GM18507 (cell line): ENCODE measurements at regions not wholly inside any gene's neighbourhood (a gene's known extent, or its start where the extent isn't known, plus 50 kb on each side); places are given as distances from the start of the nearest gene placed in this dataset.
"Not testable (repeated sequence)": the region's sequence is repeated elsewhere in the genome, so short reads cannot be mapped to it uniquely, and the experiment has no call there.

ENCODE experiments used
- DNase-seq: peaks from one replicate; pipeline ENCODE4 v3.0.0; 2011; ENCODE audit warnings: low read depth; ENCODE audit not compliant: insufficient read length; ENCODE audit errors: extremely low spot score
- FAIRE-seq: peaks from 2 replicates; lab custom pipeline; 2011; peaks lifted over from hg19 to GRCh38; lab: Jason Lieb, UNC

DNA sequence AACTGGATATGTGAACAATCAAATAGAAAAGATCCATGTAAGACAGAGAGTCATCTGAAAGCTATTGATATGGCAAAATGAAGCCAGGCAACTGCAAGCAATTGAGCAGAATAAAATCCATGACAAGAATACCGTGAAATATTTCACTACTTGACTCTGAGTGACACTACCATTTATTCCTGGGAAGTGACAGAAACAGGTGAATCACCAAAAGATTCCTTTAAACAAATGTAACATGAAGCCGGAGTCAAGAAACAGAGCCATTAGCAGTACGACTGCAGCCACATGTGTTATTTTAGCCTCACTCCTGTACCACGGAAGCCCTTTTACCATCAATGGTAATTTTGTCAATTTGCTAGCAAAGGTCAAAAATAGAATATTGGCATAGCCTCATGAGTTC lies 197.7 kb upstream of the POT1 start:
- DNase-seq (no peak), FAIRE-seq (no peak)

DNA sequence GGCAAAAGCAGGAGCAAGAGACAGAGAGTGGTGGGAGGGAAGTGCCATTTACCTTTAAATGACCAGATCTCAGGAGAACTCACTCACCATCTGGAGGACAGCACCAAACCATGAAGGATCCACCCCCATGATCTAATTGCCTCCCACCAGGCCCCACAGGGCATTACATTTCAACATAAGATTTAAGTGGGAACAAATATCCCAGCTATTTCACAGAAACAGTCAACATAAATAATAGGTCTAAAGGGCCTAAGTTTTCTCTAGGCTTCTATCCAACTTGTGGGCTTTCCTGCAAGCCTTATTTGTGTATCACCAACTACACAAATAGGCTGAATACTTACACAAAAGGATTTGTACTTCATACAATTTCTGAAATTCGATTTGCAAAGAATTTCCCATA lies 196.8 kb upstream of the POT1 start:
- no peak for FAIRE-seq
- no peak for DNase-seq

GRCh38 chr7:125125315-125125714 lies 195.7 kb upstream of the POT1 start:
- FAIRE-seq (no peak), DNase-seq (no peak)

- DNase-seq (no peak), FAIRE-seq (no peak)
Measured at GRCh38 chr7:125122173-125122572, 192.5 kb upstream of the POT1 start.

DNA sequence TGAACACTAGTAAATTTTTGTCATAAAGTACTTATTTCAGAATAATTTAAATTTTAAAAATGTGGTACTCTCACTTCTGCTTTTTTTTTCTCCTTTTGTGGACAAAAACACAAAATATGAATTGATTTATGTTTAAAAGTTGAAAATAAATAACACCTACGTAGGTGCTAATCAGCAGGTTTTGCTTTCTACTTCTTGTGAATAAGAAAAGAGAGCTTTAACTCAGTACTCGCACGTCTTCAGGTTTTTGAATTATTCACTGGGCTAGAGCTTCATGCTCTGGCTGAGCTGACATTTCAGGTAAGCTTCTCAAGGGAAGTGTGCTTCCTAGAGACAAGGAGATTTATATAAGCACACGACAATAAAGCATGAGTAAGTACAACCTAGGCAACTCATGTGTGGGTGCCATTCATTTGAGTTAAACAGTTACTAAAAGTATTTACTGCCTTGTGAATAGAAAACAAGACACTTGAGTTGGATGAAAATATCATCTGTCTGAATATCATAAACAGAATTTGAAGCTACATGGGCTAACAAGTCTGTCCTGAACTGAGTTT lies 190.0 kb upstream of the POT1 start:
- FAIRE-seq = no peak
- DNase-seq = no peak

DNA sequence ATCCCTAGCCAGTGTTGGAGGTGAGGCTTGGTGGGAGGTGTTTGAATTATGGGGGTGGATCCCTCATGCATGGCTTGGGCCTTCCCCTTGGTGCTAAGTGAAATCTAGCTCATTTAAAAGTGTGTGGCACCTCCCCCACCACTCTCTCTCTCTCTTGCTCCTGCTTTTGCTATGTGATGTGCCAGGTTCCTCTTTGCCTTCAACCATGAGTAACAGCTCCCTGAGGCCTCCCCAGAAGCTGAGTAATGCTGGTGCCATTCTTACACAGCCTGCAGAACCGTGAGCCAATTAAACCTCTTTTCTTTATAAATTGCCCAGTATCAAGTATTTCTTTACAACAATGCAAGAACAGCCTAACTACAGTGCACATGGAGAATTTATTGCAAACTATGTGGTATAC lies 188.8 kb upstream of the POT1 start:
- DNase-seq (no peak), FAIRE-seq (no peak)

GRCh38 chr7:125112850-125113249 lies 183.2 kb upstream of the POT1 start:
- FAIRE-seq (no peak), DNase-seq (no peak)

DNA sequence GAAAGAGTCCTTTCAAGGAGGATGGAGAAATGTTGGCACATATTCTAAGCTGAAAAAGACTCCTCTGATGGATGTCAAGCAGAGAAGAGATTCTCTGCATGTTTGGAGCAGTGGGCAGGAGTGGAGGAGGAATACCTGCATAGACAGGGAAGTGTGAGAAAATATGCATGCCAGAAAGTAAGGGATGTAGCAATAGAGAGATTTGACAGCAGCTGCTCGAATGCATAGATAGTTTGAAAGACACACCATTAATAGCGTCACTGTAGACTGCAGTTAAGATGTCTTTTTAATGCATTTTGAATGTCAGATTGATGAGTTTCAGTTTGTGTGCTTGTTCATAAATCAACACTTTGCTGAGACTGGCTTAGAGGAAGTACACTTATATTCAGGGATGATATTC lies 169.9 kb upstream of the POT1 start:
- DNase-seq (no peak), FAIRE-seq (no peak)

GRCh38 chr7:125098377-125098970 lies 168.8 kb upstream of the POT1 start:
- FAIRE-seq (peak; percentile 24), DNase-seq (no peak)

- no peak for DNase-seq
- no peak for FAIRE-seq
Measured at GRCh38 chr7:125090596-125090995, 161.0 kb upstream of the POT1 start.

GRCh38 chr7:125089171-125089570 lies 159.5 kb upstream of the POT1 start:
- DNase-seq (no peak), FAIRE-seq (no peak)

GRCh38 chr7:125088555-125088954 lies 158.9 kb upstream of the POT1 start:
- DNase-seq (no peak), FAIRE-seq (no peak)

DNA sequence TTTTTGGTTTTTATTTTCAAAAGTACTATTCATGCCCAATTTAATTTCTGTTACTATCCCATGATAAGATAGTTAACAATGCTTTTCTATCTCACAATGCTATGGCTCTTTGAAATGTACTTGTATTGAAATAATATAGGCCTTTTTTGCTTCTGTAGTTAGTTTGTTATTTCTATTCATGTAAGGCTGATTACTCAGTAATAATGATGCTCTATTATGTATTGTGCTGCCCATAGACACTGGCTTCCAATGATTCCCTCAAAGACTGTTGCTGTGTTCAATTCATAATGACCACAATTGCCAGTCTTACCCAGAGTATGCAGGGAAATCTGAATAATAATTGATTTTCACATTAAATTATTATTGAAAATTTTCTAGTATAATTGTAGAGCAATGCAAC lies 155.5 kb upstream of the POT1 start:
- DNase-seq (no peak), FAIRE-seq (no peak)

- no peak for DNase-seq
- FAIRE-seq = no peak
Measured at GRCh38 chr7:125084196-125084595, 154.6 kb upstream of the POT1 start.

- no peak for DNase-seq
- no peak for FAIRE-seq
Measured at GRCh38 chr7:125074141-125074540, 144.5 kb upstream of the POT1 start.

GRCh38 chr7:125065546-125065945 lies 135.9 kb upstream of the POT1 start:
- DNase-seq (no peak), FAIRE-seq (no peak)

- DNase-seq (no peak), FAIRE-seq (no peak)
Measured at GRCh38 chr7:125065001-125065400, 135.4 kb upstream of the POT1 start.

DNA sequence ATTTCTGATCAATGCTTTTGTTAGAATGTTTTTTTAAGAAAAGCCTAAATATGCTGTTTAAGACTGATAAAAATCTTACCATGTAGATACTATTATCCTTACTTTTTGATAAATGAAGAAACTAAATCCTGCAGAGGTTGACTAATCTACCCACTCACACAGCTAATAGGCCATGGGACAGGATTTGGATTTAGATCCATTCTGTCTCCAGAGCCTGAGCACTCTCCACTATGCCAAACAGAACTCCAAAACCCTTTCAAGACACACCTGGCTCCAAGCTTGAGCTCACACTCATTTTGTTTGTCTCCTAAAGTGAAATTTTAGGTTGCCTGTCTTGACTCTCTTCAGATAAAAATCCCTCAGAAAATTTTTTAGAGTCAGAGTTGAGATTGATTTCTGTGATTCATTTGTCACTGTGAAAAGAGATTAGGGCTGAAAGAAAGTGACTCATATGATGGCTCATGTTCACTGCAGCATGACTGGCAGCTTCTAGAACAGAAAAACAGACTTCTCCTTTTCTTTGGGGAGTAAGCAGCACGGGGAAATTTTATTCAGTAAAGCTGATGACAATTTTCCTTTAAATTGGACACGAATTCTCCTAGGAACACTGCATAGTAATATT lies 132.3 kb upstream of the POT1 start:
- FAIRE-seq (no peak), DNase-seq (no peak)

- not testable (repeated sequence) for FAIRE-seq, DNase-seq
Measured at GRCh38 chr7:125061083-125061745, 131.6 kb upstream of the POT1 start.

GRCh38 chr7:125059861-125060456 lies 130.3 kb upstream of the POT1 start:
- DNase-seq (no peak), FAIRE-seq (no peak)

DNA sequence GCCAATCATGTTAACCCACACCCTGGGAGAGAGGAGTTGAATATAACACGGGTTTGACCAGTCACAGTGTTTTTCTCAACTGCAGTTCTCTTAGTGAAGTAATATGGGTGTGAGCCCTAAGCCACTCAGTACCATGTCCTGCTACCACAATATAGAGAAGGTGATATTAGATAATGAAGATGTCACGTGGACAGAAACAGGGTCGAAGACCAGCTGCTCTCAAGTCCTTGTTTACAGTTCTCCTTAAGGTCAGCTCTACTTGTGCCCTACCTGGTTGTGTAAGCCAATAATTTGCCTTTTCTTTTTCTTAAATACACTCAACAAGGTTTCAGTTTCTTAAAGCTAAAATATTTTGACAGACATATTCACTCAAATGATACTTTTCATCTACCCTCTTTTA lies 128.3 kb upstream of the POT1 start:
- DNase-seq (no peak), FAIRE-seq (no peak)
